Endothelial cell of umbilical vein (primary cell): ENCODE measurements at regions not wholly inside any gene's neighbourhood (a gene's known extent, or its start where the extent isn't known, plus 50 kb on each side); places are given as distances from the start of the nearest gene placed in this dataset.

Experiments
- BruUV-seq: library from RNA; stranded (reverse); fragments of 400-500 nt; replicated peaks from 2 replicates; lab custom pipeline; 2021; lab: Mats Ljungman, UMichigan
- CTCF ChIA-PET: fragments of 300-600, 350-600 bp; sonication (Branson Sonifier 250); formaldehyde crosslinking; loops from one replicate; lab custom pipeline; 2021; ENCODE audit warnings: antibody characterized with exemption, inconsistent platforms; lab: Charles Lee
- POLR2A ChIA-PET: fragments of 300-600, 350-600 bp; sonication (Branson Sonifier 250); formaldehyde crosslinking; loops from one replicate; lab custom pipeline; 2021; ENCODE audit warnings: antibody characterized with exemption, inconsistent platforms; lab: Charles Lee
- DNase-seq: peaks from one replicate; pipeline ENCODE4 v3.0.0-alpha.2; 2011; ENCODE audit warnings: low read depth, low spot score
- FAIRE-seq: peaks from 2 replicates; lab custom pipeline; 2011; peaks lifted over from hg19 to GRCh38; lab: Jason Lieb, UNC
- H2AFZ ChIP-seq: 2 replicates; pipeline ENCODE4 v1.6.0; 2012; ENCODE audit warnings: low read depth, low read length, control low read depth, inconsistent platforms
- H3K27ac ChIP-seq: 2 replicates; pipeline ENCODE4 v1.5.1; 2011; ENCODE audit warnings: low read depth, mild to moderate bottlenecking, control low read depth, low read length, moderate library complexity; ENCODE audit not compliant: insufficient read depth
- H3K27me3 ChIP-seq, 2 experiments: 2 replicates each; pipeline versions ENCODE4 v1.6.0 to v1.6.1; 2011; ENCODE audit warnings: low read length in 2 of 2, mixed read lengths in 1 of 2; ENCODE audit not compliant: control insufficient read depth in 2 of 2, insufficient read depth in 2 of 2
- H3K36me3 ChIP-seq, 2 experiments: 2 replicates in 1 of 2; 3 replicates in 1 of 2; pipeline ENCODE4 v1.5.1; 2011; ENCODE audit warnings: low read length in 2 of 2, mild to moderate bottlenecking in 1 of 2, moderate library complexity in 1 of 2; ENCODE audit not compliant: control insufficient read depth in 2 of 2, insufficient read depth in 2 of 2; ENCODE audit errors: extremely low read depth in 1 of 2
- H3K4me1 ChIP-seq: 3 replicates; pipeline ENCODE4 v1.5.1; 2011; ENCODE audit warnings: mild to moderate bottlenecking, low read length; ENCODE audit not compliant: control insufficient read depth, insufficient read depth; ENCODE audit errors: extremely low read depth
- H3K4me2 ChIP-seq: 2 replicates; pipeline ENCODE4 v1.6.1; 2011; ENCODE audit warnings: low read length, control low read depth, mixed read lengths; ENCODE audit not compliant: insufficient read depth
- H3K4me3 ChIP-seq, 3 experiments: fragments of 200-600 bp in 1 of 3; sonication (generic), shearing (Covaris generic) in 1 of 3; replicated peaks in 1 of 3; 2 replicates each; pipeline ENCODE4 v1.5.1; 2011 to 2016; ENCODE audit warnings: control low read depth in 3 of 3, low read length in 3 of 3, mild to moderate bottlenecking in 2 of 3, inconsistent platforms in 1 of 3, low read depth in 1 of 3, moderate library complexity in 1 of 3; ENCODE audit not compliant: insufficient read depth in 1 of 3
- H3K79me2 ChIP-seq: 2 replicates; pipeline ENCODE4 v1.6.0; 2012; ENCODE audit warnings: low read length, inconsistent platforms; ENCODE audit not compliant: control insufficient read depth, insufficient read depth
- H3K9ac ChIP-seq: replicated peaks from 2 replicates; pipeline ENCODE3; 2011; ENCODE audit warnings: low read length, control low read depth; ENCODE audit not compliant: insufficient read depth; ENCODE audit errors: extremely low read depth
- H3K9me1 ChIP-seq: replicated peaks from 3 replicates; pipeline ENCODE4 v1.6.0; 2011; ENCODE audit warnings: mild to moderate bottlenecking, low read length; ENCODE audit not compliant: control insufficient read depth, insufficient read depth; ENCODE audit errors: extremely low read depth
- H3K9me3 ChIP-seq: replicated peaks from 2 replicates; pipeline ENCODE4 v1.5.1; 2012; ENCODE audit warnings: low read length, inconsistent platforms; ENCODE audit not compliant: control insufficient read depth, insufficient read depth
- H4K20me1 ChIP-seq: replicated peaks from 2 replicates; pipeline ENCODE3; 2011; ENCODE audit warnings: mild to moderate bottlenecking, low read length; ENCODE audit not compliant: control insufficient read depth, insufficient read depth; ENCODE audit errors: extremely low read depth
- CTCF ChIP-seq, 2 donors: IDR thresholded peaks; 1 replicate in 1 of 2; 2 replicates in 1 of 2; pipeline ENCODE4 v1.5.1; 2011; ENCODE audit warnings: low read length in 2 of 2, mild to moderate bottlenecking in 2 of 2, moderate library complexity in 2 of 2, control low read depth in 1 of 2, inconsistent platforms in 1 of 2, low read depth in 1 of 2; ENCODE audit not compliant: insufficient read depth in 1 of 2; ENCODE audit errors: extremely low read depth in 1 of 2
- EZH2 ChIP-seq: IDR thresholded peaks from 2 replicates; pipeline ENCODE4 v1.6.1; 2012; ENCODE audit warnings: borderline replicate concordance, low read depth, mild to moderate bottlenecking, moderate library complexity, low read length, inconsistent platforms; ENCODE audit not compliant: severe bottlenecking
- FOS ChIP-seq: IDR thresholded peaks from 2 replicates; pipeline ENCODE4 v1.6.1; 2011; ENCODE audit warnings: mild to moderate bottlenecking, low read length, moderate library complexity, borderline replicate concordance; ENCODE audit not compliant: insufficient read depth
- GATA2 ChIP-seq: IDR thresholded peaks from 2 replicates; pipeline ENCODE4 v1.7.0; 2011; ENCODE audit warnings: low read depth, mild to moderate bottlenecking, moderate library complexity, mixed read lengths, low read length; ENCODE audit not compliant: insufficient read length, insufficient read depth
- JUN ChIP-seq: IDR thresholded peaks from 2 replicates; pipeline ENCODE4 v1.6.1; 2011; ENCODE audit warnings: borderline replicate concordance, low read depth; ENCODE audit not compliant: insufficient read length, insufficient read depth
- MAX ChIP-seq: IDR thresholded peaks from 2 replicates; pipeline ENCODE4 v1.6.1; 2011; ENCODE audit not compliant: insufficient read depth, insufficient read length
- MYC ChIP-seq: IDR thresholded peaks from one replicate; pipeline ENCODE4 v1.6.1; 2011; ENCODE audit warnings: mild to moderate bottlenecking, low read depth, low read length
- POLR2A ChIP-seq: IDR thresholded peaks from 2 replicates; pipeline ENCODE4 v1.6.1; 2012; ENCODE audit warnings: low read depth, mild to moderate bottlenecking, control low read depth, low read length
- POLR2AphosphoS5 ChIP-seq: IDR thresholded peaks from 2 replicates; pipeline ENCODE4 v1.6.1; 2012; ENCODE audit warnings: low read depth, mild to moderate bottlenecking, control low read depth, low read length, moderate library complexity; ENCODE audit not compliant: insufficient read depth
- dilution Hi-C: fragments of 300-500 bp; cut with MboI; formaldehyde crosslinking; loops from one replicate; pipeline ENCODE4 v1.15.0; 2019; ENCODE audit warnings: low sequenced_read_pairs; ENCODE audit not compliant: extremely low pct_ligation_motif_present
- intact Hi-C: fragments of 100-400 bp; cut with micrococcal nuclease; formaldehyde crosslinking; loops from one replicate; pipeline ENCODE4 v1.10.0; 2022

- FAIRE-seq (no peak), DNase-seq (no peak)
- POLR2A ChIA-PET = no interaction called here
- Histone ChIP-seq H3K27ac (no peak overlapping the region), H3K27me3 (peaks cover 0 to 3% of the 10 kb centered on the region in 2 experiments), H3K9me1 (no peaks in the 10 kb centered on the region), H4K20me1 (no peaks in the 10 kb centered on the region), H3K9me3 (no peaks in the 10 kb centered on the region), H3K4me2 (no peak overlapping the region), H3K36me3 (no peaks in the 10 kb centered on the region), H2AFZ (no peak overlapping the region), H3K4me3 (no peak overlapping the region), H3K4me1 (no peaks in the 10 kb centered on the region), H3K79me2 (no peaks in the 10 kb centered on the region), H3K9ac (no peak overlapping the region)
- intact Hi-C loops = no loop called here
- BruUV-seq = no TSS peak
- dilution Hi-C loops = no loop called here
- CTCF ChIA-PET = interaction anchor here (0.8 to 2.6 kb wide), 4 partner anchors 8 to 34 kb away, joined by 3 to 22 read pairs (median 4); no protein-coding TSS in a partner anchor
- no peak for TF ChIP-seq GATA2
- TF ChIP-seq MYC = no peak
- no peak for TF ChIP-seq CTCF (IDR thresholded peaks at IDR 0.05; ENCODE audit: extremely low read depth in 1 of 2, insufficient read depth in 1 of 2, low read depth in 1 of 2, low read length in 2 of 2)
- TF ChIP-seq EZH2 = no peak
- TF ChIP-seq POLR2AphosphoS5 = no peak
- no peak for TF ChIP-seq POLR2A
- no peak for TF ChIP-seq FOS
- TF ChIP-seq MAX = no peak
- no peak for TF ChIP-seq JUN
Measured at GRCh38 chr1:36542024-36542961, 59.6 kb upstream of the CSF3R start.
